HL-60 (cell line): ENCODE measurements at regions not wholly inside any gene's neighbourhood (a gene's known extent, or its start where the extent isn't known, plus 50 kb on each side); places are given as distances from the start of the nearest gene placed in this dataset.
A peak's percentile ranks its signal among the peaks of the same experiment; 100 is the strongest.
"Not testable (repeated sequence)": the region's sequence is repeated elsewhere in the genome, so short reads cannot be mapped to it uniquely, and the experiment has no call there.

Experiments used
- DNase-seq, 2 experiments: peaks; one replicate each; pipeline ENCODE4 v3.0.0-alpha.2; 2010 to 2020; ENCODE audit warnings: low read depth in 1 of 2, low spot score in 1 of 2
- H3K27ac ChIP-seq: fragments of 250-450 bp; sonication (Bioruptor Pico); replicated peaks from 2 replicates; pipeline ENCODE4 v1.5.1; 2020; ENCODE audit warnings: mild to moderate bottlenecking, moderate library complexity
- H3K27me3 ChIP-seq: fragments of 250-450 bp; sonication (Bioruptor Pico); 2 replicates; pipeline ENCODE4 v1.5.1; 2021; ENCODE audit warnings: mild to moderate bottlenecking, moderate library complexity; ENCODE audit not compliant: insufficient read depth, poor library complexity, severe bottlenecking
- H3K4me3 ChIP-seq: replicated peaks from 2 replicates; pipeline ENCODE4 v1.5.1; 2011; ENCODE audit warnings: mild to moderate bottlenecking, control low read depth, low read length; ENCODE audit not compliant: insufficient read depth
- GABPA ChIP-seq: IDR thresholded peaks from 2 replicates; pipeline ENCODE4 v1.6.1; 2012; ENCODE audit warnings: low read depth
- POLR2AphosphoS5 ChIP-seq: IDR thresholded peaks from 2 replicates; pipeline ENCODE4 v1.6.1; 2012; ENCODE audit warnings: low read depth
- SPI1 ChIP-seq: IDR thresholded peaks from 2 replicates; pipeline ENCODE4 v1.6.1; 2012; ENCODE audit warnings: low read depth, mild to moderate bottlenecking, borderline replicate concordance
- TF ChIP-seq, protein P1 (sequence below): IDR thresholded peaks from 2 replicates; pipeline ENCODE4 v1.6.1; 2012; ENCODE audit warnings: low read depth; ENCODE audit not compliant: insufficient replicate concordance
- TF ChIP-seq, protein P2 (sequence below): IDR thresholded peaks from one replicate; pipeline ENCODE4 v1.5.1; 2011; ENCODE audit warnings: low read length, control low read depth, inconsistent platforms; ENCODE audit not compliant: insufficient read depth

DNA sequence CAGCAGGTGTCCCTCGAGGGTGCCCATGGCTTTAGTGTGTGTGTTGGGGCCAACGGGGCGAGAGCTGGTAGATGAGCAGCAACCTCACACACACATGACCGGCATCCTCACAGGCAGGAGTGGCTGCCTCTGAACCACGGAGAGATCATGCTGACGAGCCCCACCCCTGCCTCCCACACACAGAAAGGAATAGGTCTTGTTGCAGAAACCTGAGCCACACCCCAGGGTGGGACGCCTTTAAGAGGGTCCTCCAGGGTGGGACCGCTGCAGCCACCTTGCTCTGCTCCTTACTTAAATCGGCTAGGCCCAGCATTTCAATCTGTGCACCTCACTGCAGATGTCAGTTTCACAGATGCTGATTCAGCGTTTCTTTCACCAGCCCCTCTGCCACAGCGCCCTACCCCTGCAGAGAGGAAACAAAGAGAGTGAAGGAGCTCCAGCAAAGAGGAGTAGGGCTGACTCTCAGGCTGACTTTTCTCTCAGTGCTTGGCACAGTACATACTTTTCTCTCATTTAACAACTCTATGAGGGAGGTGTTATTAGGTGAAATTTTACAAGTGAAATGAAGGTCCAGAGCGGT, 61.2 kb upstream of the EPHB3 start:
- no peak overlapping the region for H3K4me3 ChIP-seq
- no peaks in the 10 kb centered on the region for H3K27me3 ChIP-seq
- no peak overlapping the region for H3K27ac ChIP-seq
- TF ChIP-seq, protein P1, sequence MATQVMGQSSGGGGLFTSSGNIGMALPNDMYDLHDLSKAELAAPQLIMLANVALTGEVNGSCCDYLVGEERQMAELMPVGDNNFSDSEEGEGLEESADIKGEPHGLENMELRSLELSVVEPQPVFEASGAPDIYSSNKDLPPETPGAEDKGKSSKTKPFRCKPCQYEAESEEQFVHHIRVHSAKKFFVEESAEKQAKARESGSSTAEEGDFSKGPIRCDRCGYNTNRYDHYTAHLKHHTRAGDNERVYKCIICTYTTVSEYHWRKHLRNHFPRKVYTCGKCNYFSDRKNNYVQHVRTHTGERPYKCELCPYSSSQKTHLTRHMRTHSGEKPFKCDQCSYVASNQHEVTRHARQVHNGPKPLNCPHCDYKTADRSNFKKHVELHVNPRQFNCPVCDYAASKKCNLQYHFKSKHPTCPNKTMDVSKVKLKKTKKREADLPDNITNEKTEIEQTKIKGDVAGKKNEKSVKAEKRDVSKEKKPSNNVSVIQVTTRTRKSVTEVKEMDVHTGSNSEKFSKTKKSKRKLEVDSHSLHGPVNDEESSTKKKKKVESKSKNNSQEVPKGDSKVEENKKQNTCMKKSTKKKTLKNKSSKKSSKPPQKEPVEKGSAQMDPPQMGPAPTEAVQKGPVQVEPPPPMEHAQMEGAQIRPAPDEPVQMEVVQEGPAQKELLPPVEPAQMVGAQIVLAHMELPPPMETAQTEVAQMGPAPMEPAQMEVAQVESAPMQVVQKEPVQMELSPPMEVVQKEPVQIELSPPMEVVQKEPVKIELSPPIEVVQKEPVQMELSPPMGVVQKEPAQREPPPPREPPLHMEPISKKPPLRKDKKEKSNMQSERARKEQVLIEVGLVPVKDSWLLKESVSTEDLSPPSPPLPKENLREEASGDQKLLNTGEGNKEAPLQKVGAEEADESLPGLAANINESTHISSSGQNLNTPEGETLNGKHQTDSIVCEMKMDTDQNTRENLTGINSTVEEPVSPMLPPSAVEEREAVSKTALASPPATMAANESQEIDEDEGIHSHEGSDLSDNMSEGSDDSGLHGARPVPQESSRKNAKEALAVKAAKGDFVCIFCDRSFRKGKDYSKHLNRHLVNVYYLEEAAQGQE: no peak
- TF ChIP-seq GABPA (no peak), SPI1 (no peak), POLR2AphosphoS5 (no peak)
- TF ChIP-seq, protein P2, sequence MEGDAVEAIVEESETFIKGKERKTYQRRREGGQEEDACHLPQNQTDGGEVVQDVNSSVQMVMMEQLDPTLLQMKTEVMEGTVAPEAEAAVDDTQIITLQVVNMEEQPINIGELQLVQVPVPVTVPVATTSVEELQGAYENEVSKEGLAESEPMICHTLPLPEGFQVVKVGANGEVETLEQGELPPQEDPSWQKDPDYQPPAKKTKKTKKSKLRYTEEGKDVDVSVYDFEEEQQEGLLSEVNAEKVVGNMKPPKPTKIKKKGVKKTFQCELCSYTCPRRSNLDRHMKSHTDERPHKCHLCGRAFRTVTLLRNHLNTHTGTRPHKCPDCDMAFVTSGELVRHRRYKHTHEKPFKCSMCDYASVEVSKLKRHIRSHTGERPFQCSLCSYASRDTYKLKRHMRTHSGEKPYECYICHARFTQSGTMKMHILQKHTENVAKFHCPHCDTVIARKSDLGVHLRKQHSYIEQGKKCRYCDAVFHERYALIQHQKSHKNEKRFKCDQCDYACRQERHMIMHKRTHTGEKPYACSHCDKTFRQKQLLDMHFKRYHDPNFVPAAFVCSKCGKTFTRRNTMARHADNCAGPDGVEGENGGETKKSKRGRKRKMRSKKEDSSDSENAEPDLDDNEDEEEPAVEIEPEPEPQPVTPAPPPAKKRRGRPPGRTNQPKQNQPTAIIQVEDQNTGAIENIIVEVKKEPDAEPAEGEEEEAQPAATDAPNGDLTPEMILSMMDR: no peak
- no peak for DNase-seq

DNA sequence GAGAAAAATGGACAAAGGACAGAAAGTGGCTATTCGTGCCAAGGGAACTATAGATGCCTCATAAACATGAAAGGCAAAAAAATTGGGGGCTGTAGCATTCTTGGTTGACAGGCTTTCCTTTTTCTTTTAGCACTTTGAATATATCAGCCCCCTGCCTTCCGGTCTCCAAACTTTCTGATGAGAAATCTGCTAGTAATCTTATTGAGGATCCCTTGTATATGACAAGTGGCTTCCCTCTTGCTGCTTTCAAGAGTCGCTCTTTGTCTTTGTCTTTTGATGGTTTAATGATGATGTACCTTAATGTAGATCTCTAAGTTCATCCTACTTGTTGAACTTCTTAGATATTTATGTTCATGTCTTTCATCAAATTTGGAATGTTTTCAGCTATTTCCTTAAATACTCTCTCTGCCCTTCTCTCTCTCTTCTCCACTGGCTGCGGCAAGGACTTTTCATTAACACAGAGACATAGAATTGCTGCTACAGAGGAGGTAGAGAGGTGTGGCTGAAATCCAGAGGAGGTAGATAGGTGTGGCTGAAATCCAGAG, 59.4 kb upstream of the EPHB3 start:
- H3K4me3 ChIP-seq: no peak overlapping the region
- no peak overlapping the region for H3K27ac ChIP-seq
- TF ChIP-seq, protein P2: no peak
- no peak for TF ChIP-seq SPI1
- TF ChIP-seq, protein P1: no peak
- TF ChIP-seq POLR2AphosphoS5: no peak
- no peak for TF ChIP-seq GABPA
- H3K27me3 ChIP-seq: no peaks in the 10 kb centered on the region
- no peak for DNase-seq

DNA sequence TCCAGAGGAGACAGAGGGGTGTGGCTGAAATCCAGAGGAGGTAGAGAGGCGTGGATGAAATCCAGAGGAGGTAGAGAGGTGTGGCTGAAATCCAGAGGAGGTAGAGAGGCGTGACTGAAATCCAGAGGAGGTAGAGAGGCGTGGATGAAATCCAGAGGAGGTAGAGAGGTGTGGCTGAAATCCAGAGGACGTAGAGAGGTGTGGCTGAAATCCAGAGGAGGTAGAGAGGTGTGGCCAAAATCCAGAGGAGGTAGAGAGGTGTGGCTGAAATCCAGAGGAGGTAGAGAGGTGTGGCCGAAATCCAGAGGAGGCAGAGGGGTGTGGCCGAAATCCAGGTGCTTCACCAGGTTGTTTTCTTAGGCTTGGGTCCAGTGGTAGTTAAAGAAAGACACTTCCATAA, 58.7 kb upstream of the EPHB3 start:
- H3K27me3 ChIP-seq, H3K4me3 ChIP-seq, DNase-seq, H3K27ac ChIP-seq: not testable (repeated sequence)

DNA sequence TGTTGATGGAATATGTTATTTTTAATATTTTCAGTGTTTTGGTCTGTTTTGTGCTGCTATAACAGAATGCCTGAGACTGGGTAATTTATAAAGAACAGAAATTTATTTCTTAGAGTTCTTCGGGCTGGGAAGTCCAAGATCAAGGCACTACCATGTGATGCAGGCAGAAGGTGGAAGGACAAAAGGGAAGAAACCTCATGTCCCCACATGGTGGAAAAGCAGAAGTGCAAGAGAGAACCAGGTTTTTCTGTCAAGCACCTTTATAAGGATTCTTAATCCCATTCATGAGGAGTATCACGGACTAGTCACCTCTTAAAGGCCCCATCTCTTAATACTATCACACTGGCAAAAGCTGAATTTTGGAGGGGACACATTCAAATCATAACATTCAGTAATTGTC, 57.9 kb upstream of the EPHB3 start:
- no peak for DNase-seq
- no peak overlapping the region for H3K27ac ChIP-seq
- H3K4me3 ChIP-seq: no peak overlapping the region
- no peaks in the 10 kb centered on the region for H3K27me3 ChIP-seq
- TF ChIP-seq SPI1: peak; percentile 75
- no peak for TF ChIP-seq POLR2AphosphoS5
